Medulla oblongata (tissue), 1 donor: ENCODE measurements at regions not wholly inside any gene's neighbourhood (a gene's known extent, or its start where the extent isn't known, plus 50 kb on each side); places are given as distances from the start of the nearest gene placed in this dataset.

Source experiments
- DNase-seq: peaks from one replicate; pipeline ENCODE4 v3.0.0-alpha.2; 2015; ENCODE audit errors: extremely low spot score

DNA sequence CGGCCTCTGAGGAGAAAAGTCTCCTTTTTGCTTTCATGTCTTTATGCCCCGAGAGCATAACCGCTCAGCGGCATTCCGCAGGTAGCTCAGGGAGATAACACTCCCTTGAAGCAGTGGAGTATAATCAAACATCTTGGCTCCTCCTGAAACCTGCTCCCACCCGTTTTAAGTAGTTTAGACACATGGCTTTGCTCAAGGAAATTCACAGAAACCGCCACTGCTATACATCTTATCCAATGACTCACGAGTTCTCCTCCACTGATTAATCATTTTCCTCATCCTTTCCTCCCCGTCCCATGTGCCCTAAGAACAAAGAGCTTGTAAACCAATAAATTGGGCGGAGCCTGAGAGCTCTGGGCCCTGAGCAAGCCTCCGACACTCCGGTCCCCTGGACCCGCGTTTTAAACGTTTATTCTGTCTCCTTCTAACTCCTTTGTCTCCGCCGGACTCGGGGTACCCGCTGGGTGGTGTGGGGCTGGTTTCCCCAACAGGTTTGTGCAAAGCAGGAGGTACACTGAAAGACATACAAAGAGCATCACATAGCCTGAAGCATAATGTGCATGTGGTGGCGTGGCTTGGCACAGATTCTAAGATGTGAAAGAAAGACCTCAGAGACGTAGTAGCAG is 401.2 kb downstream of the TLL1 start:
- no peak for DNase-seq

DNA sequence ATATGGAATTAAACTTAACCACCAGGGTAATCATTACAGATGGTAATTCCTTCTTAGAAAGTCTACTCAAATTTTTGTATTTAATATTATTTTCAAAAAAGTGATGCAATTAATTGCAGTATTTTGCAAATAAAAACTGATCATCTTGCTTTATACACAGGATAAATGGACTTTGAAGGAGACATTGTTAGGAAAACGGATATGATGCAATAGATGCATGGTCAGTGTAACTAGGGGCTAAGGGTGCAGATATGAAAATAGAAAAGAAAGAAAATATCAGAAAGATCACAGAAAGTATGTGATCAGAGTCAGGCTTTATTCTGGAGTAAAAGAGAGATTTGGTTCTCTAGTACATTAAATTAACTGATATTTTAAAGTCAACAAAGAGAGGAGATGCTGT is 401.7 kb downstream of the TLL1 start:
- DNase-seq = no peak

GRCh38 chr4:166277401-166277800 is 404.4 kb downstream of the TLL1 start:
- DNase-seq = no peak

DNA sequence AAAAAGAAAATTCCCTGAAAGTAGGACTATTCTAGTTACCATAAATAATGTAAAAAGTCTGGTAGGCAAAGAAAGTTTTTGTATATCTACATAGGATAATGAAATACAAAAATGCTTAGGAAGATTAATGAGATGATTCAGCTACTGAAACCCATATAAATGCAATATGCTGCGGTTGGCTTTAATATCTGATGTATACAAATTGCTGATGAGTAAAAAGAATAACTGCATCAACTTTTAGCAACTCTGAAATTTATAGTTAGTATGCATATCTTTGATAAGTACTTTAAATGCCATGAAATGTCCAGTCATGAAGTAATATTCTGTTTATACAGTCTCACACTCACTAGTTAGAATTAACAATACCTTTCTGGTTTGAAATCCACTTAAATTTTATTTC is 404.8 kb downstream of the TLL1 start:
- no peak for DNase-seq

DNA sequence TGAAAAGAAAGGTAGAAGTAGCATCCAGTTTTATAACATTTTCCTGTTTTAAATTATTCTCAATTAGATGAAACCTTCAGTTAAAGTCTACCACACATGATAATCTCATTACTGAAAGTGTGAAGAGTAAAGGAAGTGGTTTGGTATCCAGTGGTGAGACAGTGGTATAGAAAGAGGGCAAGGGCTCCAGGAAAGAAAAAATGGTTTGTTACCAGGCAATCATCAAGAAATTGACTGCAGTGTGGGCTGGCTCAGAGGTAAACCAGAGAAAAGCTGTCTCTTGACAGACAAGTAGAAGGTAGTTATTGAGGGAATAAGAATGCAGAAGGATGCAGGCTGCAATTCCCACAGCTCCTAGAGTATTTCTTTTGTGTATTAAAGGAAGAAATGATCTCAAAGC is 406.2 kb downstream of the TLL1 start:
- DNase-seq = no peak

DNA sequence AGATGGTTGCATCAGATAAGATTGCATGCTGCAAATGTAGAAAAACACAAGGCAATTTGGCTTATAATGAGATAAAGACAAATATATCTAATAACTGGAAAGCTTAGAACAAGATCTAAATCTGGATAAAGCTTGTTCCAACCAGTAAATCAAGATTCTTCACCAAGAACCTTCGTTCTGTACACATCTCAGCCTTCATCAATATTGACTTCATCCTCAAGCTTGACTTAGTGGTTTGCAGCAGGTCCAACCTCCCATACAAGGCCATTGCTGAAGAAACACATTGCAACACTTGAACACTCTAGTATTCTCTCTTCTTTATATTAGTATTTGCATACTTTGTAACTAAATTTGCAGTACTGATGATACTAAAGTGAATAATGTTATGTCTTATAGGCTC is 407.6 kb downstream of the TLL1 start:
- DNase-seq = no peak

GRCh38 chr4:166282081-166282770 is 409.2 kb downstream of the TLL1 start:
- DNase-seq = no peak

DNA sequence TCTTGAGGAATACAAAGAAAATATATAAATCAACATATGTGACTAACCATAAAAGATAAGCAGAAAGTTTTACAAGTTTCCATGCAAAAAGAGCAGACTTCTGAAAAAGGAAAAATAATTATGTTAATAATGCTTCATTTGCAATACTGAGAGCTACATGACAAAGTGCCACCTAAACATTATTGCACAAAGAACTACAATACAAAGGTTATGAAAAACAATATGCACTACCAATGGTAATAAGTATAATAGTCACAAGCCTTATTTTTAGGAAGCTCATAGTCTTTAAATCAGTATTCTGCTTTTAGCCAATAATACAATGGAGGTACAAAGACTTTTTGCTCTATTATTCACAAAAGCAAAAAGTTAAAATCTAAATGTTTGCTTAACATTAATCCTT is 411.2 kb downstream of the TLL1 start:
- DNase-seq = no peak

GRCh38 chr4:166290426-166290825 is 417.4 kb downstream of the TLL1 start:
- no peak for DNase-seq

DNA sequence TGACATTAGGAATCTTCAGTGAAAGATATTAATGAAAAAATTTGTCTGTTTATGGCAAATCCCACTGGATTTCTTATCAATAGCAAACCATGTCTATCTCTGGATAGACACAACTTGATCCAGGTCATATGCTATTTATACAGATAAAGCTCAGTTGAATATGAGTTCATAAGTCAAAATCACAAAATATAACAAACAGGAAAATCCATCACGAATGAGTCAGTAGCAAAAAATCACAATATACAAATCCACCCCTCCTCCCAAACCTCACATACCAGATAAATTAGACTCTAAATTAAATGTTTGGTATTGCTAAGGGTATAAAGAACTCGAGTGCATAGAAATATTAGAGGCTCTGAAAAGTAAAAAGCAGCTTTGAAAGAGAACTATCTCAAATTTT is 420.5 kb downstream of the TLL1 start:
- no peak for DNase-seq

GRCh38 chr4:166301266-166301665 is 428.2 kb downstream of the TLL1 start:
- no peak for DNase-seq

DNA sequence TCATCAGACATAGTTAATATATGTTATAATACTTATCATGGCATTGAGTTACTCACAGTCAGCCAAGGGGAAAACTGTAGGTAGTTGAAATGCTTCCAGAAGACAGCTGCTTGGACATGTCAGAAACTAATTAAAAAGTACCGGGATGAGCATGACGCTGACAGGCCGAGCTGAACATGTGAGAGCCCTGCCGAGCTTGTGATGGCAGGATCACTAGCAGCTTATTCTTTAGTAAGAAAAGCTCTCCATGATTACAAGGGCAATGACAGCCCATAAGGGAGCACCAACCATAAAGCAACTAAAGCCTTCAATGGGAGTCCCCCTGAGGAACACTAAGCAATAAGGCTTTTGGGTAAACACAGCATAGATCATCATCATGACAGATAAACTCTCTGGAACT is 435.6 kb downstream of the TLL1 start:
- no peak for DNase-seq

- no peak for DNase-seq
These were observed 436.2 kb downstream of the TLL1 start for GRCh38 chr4:166309286-166309685.

DNA sequence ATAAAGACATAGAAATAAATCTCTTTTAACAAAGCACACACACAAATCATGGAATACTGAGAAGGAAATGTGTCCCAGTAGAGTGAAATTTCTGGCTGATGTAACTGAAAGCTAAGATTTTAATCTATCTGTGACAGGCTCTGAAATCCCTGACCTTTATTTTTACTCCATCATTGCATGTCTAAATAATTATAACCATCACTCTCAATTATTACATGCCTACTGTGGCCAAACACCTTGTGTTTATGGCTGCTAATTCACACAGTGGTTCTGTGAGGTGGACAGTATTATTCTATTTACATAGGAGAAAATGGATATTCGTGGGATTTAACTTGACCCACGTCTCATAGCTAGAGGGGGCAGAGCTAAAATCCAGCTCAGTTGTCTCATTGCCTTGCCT is 438.1 kb downstream of the TLL1 start:
- no peak for DNase-seq

DNA sequence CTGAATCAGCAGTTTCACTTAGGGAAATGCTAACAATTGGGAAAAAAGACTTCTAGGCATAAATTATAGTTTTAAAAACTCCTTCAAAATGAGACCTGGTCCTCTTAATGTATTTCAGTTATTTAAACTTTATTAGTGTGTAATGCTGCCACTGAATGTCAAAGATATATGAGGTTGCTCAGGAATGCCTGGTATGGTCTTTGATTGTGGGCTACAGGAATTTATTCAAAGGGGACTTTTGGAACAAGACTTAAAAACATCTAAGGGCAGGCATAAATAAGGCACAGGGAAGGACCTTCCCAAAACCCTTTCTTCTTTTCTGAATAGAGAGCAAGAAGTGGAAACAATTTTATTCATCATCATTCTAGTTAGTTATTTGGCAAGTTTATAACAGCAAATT is 439.1 kb downstream of the TLL1 start:
- DNase-seq = no peak

GRCh38 chr4:166314902-166315301 is 441.9 kb downstream of the TLL1 start:
- no peak for DNase-seq

GRCh38 chr4:166315721-166316467 is 442.9 kb downstream of the TLL1 start:
- DNase-seq = no peak

- no peak for DNase-seq
These were observed 445.9 kb downstream of the TLL1 start for GRCh38 chr4:166318810-166319525.

- DNase-seq = no peak
These were observed 450.2 kb downstream of the TLL1 start for GRCh38 chr4:166323250-166323649.

- DNase-seq = no peak
These were observed 451.3 kb downstream of the TLL1 start for GRCh38 chr4:166324321-166324720.

DNA sequence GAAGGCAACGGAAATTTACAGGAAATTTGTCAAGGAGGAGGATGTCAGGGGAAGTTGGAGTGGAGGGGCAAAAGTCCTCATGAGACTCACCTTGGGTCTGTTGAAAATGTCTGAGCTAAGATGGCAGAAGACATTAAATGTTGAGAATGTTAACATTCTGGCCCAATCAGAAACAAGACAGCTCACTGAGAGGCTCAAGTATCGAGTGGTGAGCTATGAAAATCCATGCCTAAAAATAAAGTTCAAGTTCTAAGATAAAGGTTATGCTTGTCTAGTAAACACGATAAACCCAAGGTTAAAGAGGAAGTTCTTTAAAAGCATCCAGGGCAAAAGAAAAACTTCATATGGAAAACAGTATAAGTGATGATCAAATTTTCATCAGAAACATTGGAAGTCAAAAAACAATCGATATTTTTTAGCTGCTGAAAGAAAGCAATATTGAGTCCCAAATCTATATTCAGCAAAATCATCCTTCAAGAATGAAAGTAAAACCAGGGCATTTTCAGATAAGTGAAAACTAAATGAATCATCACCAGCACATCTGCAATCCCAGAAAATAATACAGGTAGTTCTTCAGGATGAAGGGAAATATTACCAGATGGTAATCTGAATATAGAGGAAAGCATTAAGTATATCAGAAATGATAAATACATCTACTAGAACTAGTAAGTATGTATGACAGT is 462.4 kb downstream of the TLL1 start:
- no peak for DNase-seq

- no peak for DNase-seq
These were observed 469.0 kb downstream of the TLL1 start for GRCh38 chr4:166341992-166342391.
